GM18858 (cell line): ENCODE measurements at regions not wholly inside any gene's neighbourhood (a gene's known extent, or its start where the extent isn't known, plus 50 kb on each side); places are given as distances from the start of the nearest gene placed in this dataset.

Experiments used
- ATAC-seq: cut with Tn5 transposase; IDR thresholded peaks from one replicate; pipeline ENCODE4 v1.9.1; 2021; ENCODE audit not compliant: unreplicated experiment

- ATAC-seq = no peak
Observed at GRCh38 chr3:59653405-59654122, 603.7 kb upstream of the CFAP20DC start.

- no peak for ATAC-seq
Observed at GRCh38 chr3:59644479-59645402, 594.9 kb upstream of the CFAP20DC start.

- ATAC-seq = no peak
Observed at GRCh38 chr3:59641169-59641899, 591.5 kb upstream of the CFAP20DC start.

GRCh38 chr3:59632760-59633573 is 583.1 kb upstream of the CFAP20DC start:
- no peak for ATAC-seq

GRCh38 chr3:59631482-59631881 is 581.7 kb upstream of the CFAP20DC start:
- no peak for ATAC-seq

- no peak for ATAC-seq
Observed at GRCh38 chr3:59621037-59621436, 571.2 kb upstream of the CFAP20DC start.

GRCh38 chr3:59620325-59620724 is 570.5 kb upstream of the CFAP20DC start:
- no peak for ATAC-seq

GRCh38 chr3:59612444-59612715 is 562.6 kb upstream of the CFAP20DC start:
- ATAC-seq = no peak

GRCh38 chr3:59611649-59612443 is 562.0 kb upstream of the CFAP20DC start:
- no peak for ATAC-seq

- ATAC-seq = no peak
Observed at GRCh38 chr3:59609657-59610348, 560.0 kb upstream of the CFAP20DC start.

GRCh38 chr3:59608356-59608755 is 558.5 kb upstream of the CFAP20DC start:
- ATAC-seq = no peak

GRCh38 chr3:59607656-59608055 is 557.8 kb upstream of the CFAP20DC start:
- ATAC-seq = no peak

GRCh38 chr3:59606638-59607266 is 556.9 kb upstream of the CFAP20DC start:
- ATAC-seq = no peak

GRCh38 chr3:59605944-59606534 is 556.2 kb upstream of the CFAP20DC start:
- no peak for ATAC-seq

GRCh38 chr3:59605318-59605717 is 555.5 kb upstream of the CFAP20DC start:
- ATAC-seq = no peak

- ATAC-seq = no peak
Observed at GRCh38 chr3:59601486-59601885, 551.7 kb upstream of the CFAP20DC start.

- no peak for ATAC-seq
Observed at GRCh38 chr3:59600631-59601030, 550.8 kb upstream of the CFAP20DC start.

- ATAC-seq = no peak
Observed at GRCh38 chr3:59596741-59597140, 546.9 kb upstream of the CFAP20DC start.

GRCh38 chr3:59595830-59596229 is 546.0 kb upstream of the CFAP20DC start:
- no peak for ATAC-seq
